HG03342 (cell line): ENCODE measurements at regions not wholly inside any gene's neighbourhood (a gene's known extent, or its start where the extent isn't known, plus 50 kb on each side); places are given as distances from the start of the nearest gene placed in this dataset.

Source experiments
- ATAC-seq: cut with Tn5 transposase; IDR thresholded peaks from one replicate; pipeline ENCODE4 v1.9.1; 2021; ENCODE audit warnings: mild to moderate bottlenecking, moderate library complexity; ENCODE audit not compliant: unreplicated experiment

DNA sequence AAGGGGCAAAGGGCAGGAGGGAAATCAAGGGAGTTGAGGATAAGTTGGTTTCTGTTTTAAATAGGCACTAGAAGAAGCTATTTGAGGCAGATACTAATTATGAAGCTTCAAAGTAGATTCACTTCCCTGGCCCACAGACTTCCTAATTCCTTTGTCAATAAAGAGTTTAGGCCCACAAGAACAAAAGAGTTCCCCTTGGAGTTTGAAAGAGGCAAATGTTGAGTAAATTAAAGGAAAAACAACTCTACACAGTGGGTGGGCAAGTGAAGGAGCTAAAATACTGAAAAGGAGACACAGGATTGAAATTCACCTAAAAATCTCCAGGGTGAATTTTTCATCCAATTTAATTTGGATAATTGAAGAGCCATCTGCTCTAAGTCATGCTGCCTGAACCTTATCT lies 411.7 kb upstream of the RORA start:
- no peak for ATAC-seq

GRCh38 chr15:61639491-61639890 lies 410.4 kb upstream of the RORA start:
- no peak for ATAC-seq

GRCh38 chr15:61634837-61635236 lies 405.7 kb upstream of the RORA start:
- ATAC-seq = no peak

DNA sequence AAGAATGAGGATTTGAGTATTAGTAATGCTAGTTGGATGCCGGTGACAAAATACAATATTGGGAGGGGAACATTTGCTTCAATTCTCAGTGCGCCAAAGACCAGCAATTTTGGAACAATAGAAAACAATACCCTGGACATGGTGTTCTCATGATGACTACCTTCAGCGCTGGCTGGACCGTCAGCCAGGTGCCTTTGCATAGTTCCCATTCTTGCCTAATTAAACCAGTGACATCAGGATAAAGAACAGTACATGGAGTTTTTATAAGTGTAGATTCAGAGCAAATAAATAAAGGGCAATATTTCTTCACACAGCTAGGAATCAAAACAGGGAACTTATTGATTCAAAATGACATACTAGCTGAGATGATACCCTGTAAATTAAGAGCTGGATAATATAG lies 404.8 kb upstream of the RORA start:
- ATAC-seq = no peak

GRCh38 chr15:61629269-61629668 lies 400.2 kb upstream of the RORA start:
- no peak for ATAC-seq

GRCh38 chr15:61624950-61625349 lies 395.8 kb upstream of the RORA start:
- ATAC-seq = no peak

GRCh38 chr15:61623746-61624145 lies 394.6 kb upstream of the RORA start:
- ATAC-seq = no peak

DNA sequence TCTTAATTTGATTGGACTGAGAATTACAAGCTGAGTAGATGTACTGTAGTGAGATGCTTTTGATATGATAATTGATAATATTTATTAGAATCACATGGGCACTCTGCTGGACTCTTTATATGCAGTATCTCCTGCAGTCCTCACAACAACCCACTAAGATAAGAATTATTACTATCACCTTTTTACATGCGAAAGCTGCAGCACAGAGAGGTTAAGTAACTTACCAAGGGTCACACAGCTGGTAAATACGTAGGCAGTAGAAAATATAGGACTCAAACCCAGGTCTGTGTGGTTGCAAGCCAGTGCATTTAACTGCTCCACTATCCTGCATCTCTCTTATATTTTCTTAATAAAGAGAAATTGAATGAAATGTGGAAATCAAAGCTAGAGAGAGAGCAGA lies 392.8 kb upstream of the RORA start:
- no peak for ATAC-seq

DNA sequence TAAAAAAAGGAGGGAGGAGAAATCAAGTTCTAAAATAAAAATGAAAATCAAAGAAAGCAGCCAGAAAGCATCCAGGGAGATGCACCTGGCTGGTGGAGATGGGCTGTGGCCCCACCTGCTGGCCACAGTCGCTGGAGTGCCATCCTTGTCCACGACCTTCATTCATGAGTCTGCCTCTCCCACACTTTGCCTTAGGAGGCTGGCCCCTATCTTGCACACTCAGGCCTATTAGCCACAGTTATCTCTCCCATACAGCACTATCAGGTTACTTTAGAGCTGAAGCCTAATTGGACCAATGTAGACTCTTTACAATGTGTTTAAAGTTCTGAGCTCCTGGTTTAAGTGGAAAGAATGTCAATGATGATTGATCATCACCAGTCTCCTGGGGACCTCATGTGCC lies 392.0 kb upstream of the RORA start:
- ATAC-seq = no peak

- ATAC-seq = no peak
Observed at GRCh38 chr15:61620151-61620550, 391.0 kb upstream of the RORA start.

DNA sequence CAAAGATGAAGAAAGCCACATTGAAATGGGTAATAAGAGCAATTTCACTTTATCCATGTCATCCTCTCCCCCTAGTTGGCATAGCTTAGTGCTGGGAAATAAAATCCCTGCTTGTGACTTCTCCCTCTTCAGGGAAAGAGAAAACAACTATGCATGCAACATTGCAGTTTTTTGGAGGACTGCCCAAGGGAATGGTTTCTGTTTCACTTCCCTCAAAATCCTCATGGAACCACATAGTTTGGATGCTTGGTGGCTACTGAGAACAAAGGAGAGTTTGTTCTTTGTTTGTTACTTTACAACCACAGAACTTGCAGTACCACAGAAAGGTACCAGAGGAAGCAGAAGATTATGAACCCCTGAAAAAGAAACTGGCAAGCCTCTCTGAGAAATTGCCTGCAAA lies 384.6 kb upstream of the RORA start:
- no peak for ATAC-seq

GRCh38 chr15:61613138-61613537 lies 384.0 kb upstream of the RORA start:
- ATAC-seq = no peak

DNA sequence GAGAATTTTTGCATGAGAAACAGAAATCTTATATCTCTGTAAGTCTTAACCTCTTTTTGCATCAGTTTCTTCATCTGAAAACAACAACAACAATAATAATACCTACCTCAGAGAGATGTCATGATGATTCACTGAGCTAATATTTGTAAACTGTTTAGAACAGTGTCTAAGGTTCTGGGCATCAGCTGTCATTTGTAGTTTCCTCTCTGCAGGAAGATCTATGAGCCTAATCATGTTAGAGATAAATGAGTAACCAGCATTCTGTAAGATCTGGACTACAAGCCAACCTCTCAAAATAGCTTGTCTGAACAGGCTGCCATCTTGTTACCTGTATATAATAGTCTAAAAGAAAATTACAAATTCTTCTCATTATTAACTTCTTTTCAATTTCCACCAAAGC lies 383.0 kb upstream of the RORA start:
- no peak for ATAC-seq

GRCh38 chr15:61605343-61605742 lies 376.2 kb upstream of the RORA start:
- no peak for ATAC-seq

- ATAC-seq = no peak
Observed at GRCh38 chr15:61598655-61599054, 369.6 kb upstream of the RORA start.

DNA sequence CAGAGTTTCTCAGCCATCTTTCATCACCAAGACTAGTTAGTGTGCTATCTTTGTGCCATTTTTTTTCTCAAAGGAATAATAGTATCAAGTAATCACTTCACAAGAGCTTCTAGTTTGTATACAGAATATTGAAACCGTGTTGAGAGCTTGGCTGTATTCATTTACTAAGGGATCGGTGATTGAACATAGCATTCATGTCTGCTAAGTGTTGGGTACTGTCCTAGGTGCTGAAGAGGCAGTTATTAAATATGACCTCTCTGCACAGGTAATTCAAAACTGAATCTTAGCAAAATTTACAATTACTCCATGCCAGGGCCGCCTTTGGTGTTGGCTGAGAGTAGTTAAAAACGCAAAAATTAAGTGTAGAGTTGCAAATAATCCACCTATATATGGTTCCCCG lies 355.3 kb upstream of the RORA start:
- ATAC-seq = no peak

GRCh38 chr15:61582092-61582491 lies 353.0 kb upstream of the RORA start:
- no peak for ATAC-seq

- no peak for ATAC-seq
Observed at GRCh38 chr15:61575597-61575996, 346.5 kb upstream of the RORA start.

DNA sequence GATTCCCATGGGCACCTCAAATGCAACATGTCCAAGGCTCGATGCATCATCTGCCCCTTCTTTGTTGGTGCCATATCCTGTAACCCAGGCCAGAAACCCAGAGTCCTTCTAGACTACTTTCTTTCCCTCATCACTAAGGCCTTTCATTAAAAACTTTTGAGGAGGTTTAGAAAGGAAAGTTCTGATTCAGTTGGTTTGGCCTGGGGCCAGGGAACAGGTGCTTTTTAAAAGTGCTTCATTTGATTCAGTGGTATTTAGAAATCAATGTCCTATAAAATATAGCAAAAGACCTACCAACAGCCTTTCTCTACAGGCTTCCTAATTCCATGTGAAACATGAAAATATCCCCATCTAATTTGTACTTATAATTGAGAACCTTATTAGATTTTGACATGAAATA lies 341.9 kb upstream of the RORA start:
- no peak for ATAC-seq

DNA sequence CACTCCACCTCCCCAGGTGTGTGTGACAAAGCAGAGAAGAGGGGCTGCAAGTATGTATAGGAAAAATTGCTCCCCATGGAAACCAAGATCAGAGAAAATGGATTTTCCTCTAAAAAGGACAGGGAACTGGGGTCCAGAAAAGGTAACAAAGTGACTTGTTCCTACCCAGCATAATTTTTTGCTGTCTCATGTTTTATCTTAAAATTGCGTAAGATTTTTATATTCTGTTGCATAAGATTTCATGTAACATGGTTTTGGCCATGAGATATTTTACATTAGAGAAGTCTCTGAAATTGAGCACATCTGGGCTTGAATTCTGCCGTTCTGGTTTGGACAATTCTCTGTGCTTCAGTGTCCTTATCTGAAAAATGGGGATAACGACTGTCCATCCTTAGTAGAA lies 335.7 kb upstream of the RORA start:
- no peak for ATAC-seq

DNA sequence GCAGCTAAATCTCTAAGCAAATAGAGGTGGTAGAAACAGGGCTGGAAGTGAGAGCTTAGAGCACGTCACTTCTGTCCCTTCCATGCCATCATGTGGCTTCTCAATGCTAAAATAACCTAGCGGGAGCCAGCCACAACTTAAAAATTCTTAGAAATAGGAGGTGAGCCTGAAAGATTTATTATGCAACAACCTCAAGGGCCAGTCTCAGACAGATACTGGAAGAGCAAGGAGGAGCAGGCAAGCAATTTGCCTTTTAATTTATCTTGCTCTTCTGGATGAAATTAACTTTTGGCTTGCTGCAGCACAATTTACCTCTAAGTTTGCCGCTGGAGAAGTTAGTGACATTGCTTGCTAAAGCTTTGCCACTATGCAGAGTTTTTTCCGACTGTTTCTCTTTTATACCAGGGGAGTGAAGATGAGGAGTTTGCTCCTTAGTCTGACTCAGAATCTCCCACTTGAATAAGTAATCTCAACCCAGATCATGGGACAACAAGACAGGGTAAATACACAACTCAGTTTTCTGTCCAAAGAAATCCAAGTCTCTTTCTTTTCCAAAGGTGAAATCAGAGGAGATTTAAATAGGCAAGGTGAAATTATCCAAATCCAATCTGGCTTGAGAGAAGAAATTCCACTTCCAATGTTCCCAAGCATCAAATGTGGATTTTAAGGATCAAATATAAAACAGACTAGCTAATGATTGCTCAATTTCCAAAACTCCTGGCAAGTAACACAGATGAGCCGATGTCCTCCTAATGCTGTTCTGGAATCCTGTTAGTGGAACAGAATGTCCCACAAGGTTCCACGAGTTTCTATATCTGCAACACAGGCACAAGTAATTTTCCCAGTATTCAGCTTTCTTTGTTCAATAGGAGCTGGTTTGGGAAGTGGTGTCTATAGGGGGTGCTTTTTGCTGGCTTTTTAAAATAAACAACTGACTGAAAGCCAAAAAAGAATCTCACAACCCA lies 329.4 kb upstream of the RORA start:
- no peak for ATAC-seq

DNA sequence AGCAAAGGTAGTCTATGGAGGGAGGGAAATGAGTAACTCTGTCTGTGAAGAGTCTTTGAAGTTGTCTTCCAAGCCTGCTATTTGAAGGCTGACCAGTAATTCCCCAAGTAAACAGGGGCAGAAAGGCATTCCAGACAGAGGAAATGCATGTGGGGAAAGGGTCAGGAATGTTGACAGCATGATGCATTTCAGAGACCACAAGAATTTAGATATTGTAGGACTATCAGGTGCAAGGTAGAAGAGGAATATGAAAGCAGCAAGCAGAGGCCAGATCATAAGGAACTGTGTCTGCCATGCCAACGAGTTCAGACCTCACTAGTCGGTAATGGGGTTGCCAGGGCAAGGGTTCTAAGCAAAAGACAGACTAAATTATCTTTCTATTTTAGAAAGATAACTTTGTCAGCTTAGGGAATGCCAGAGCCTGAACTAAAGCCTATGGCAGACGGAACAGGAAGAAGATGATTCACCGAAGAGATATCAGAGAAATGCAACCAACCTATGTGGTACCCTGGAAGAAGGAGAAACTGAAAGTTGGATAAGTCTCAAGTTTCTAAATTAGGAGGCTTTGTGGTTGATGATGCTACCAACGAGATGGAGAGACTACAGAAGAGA lies 327.0 kb upstream of the RORA start:
- no peak for ATAC-seq
